K562 (cell line): ENCODE measurements at regions not wholly inside any gene's neighbourhood (a gene's known extent, or its start where the extent isn't known, plus 50 kb on each side); places are given as distances from the start of the nearest gene placed in this dataset.
"Not testable (repeated sequence)": the region's sequence is repeated elsewhere in the genome, so short reads cannot be mapped to it uniquely, and the experiment has no call there.

Experiments
- ATAC-seq: fragments of 200-7000 bp; cut with Tn5 transposase; 3 replicates; pipeline ENCODE4 v1.9.1; 2020; ENCODE audit warnings: moderate library complexity
- BruUV-seq: library from RNA; stranded (reverse); fragments of 400-500 nt; replicated peaks from 2 replicates; lab custom pipeline; 2021; lab: Mats Ljungman, UMichigan
- CTCF ChIA-PET: fragments of 300-600 bp; formaldehyde crosslinking; extraction: SDS; loops from one replicate; lab custom pipeline; 2021; ENCODE audit warnings: low intra/inter-chr PET ratio; lab: Yijun Ruan, JAX
- POLR2A ChIA-PET: fragments of 300-600, 350-650 bp; sonication (Branson Sonifier 250); formaldehyde crosslinking; extraction: SDS; loops from one replicate; lab custom pipeline; 2021; ENCODE audit warnings: antibody characterized with exemption, inconsistent platforms; lab: Yijun Ruan, JAX
- DNase-seq, 4 experiments: peaks; one replicate each; pipeline versions ENCODE4 v3.0.0 to v3.0.0-alpha.2; 2011 to 2018; ENCODE audit warnings: low spot score in 3 of 4, mixed read lengths in 3 of 4; ENCODE audit errors: extremely low read depth in 1 of 4
- FAIRE-seq: peaks from 2 replicates; lab custom pipeline; 2011; peaks lifted over from hg19 to GRCh38; lab: Jason Lieb, UNC
- H2AFZ ChIP-seq: 2 replicates; pipeline ENCODE4 v1.6.0; 2011; ENCODE audit warnings: low read depth, low read length, control low read depth, inconsistent platforms
- H3K27ac ChIP-seq: fragments of 200-600 bp; 3 replicates; pipeline ENCODE4 v1.8.0; 2011; ENCODE audit warnings: low read depth, mild to moderate bottlenecking, control low read depth, inconsistent platforms, low read length, moderate library complexity, mixed read lengths; ENCODE audit errors: extremely low read depth
- H3K27me3 ChIP-seq, 2 experiments: fragments of 300-600 bp in 1 of 2; 2 replicates in 1 of 2; 3 replicates in 1 of 2; pipeline versions ENCODE4 v1.6.0 to v1.8.0; 2011; ENCODE audit warnings: inconsistent platforms in 2 of 2, low read length in 2 of 2, mild to moderate bottlenecking in 1 of 2, mixed read lengths in 1 of 2, moderate library complexity in 1 of 2; ENCODE audit not compliant: control insufficient read depth in 2 of 2, insufficient read depth in 2 of 2
- H3K36me3 ChIP-seq: fragments of 300-600 bp; 3 replicates; pipeline ENCODE4 v1.8.0; 2011; ENCODE audit warnings: mild to moderate bottlenecking, low read length, inconsistent platforms; ENCODE audit not compliant: control insufficient read depth, insufficient read depth
- H3K4me1 ChIP-seq, 2 experiments: fragments of 200-600 bp in 1 of 2; replicated peaks in 1 of 2; 2 replicates in 1 of 2; 3 replicates in 1 of 2; pipeline versions ENCODE4 v1.5.1 to v1.8.0; 2011; ENCODE audit warnings: inconsistent platforms in 2 of 2, low read length in 2 of 2, mild to moderate bottlenecking in 1 of 2, mixed read lengths in 1 of 2, moderate library complexity in 1 of 2; ENCODE audit not compliant: control insufficient read depth in 2 of 2, insufficient read depth in 2 of 2
- H3K4me2 ChIP-seq: 2 replicates; pipeline ENCODE4 v1.6.1; 2011; ENCODE audit warnings: low read length, control low read depth, inconsistent platforms, mixed read lengths; ENCODE audit not compliant: insufficient read depth
- H3K4me3 ChIP-seq: fragments of 200-600 bp; sonication (generic), shearing (Covaris generic); 2 replicates; pipeline ENCODE4 v1.5.1; 2016; ENCODE audit warnings: control low read depth, inconsistent platforms
- H3K79me2 ChIP-seq: fragments of 200-600 bp; 3 replicates; pipeline ENCODE4 v1.8.0; 2011; ENCODE audit warnings: low read length, inconsistent platforms; ENCODE audit not compliant: control insufficient read depth, insufficient read depth
- H3K9ac ChIP-seq, 2 experiments: 2 replicates each; pipeline versions ENCODE4 v1.6.0 to v1.6.1; 2011; ENCODE audit warnings: low read depth in 2 of 2, low read length in 2 of 2, control low read depth in 1 of 2, inconsistent platforms in 1 of 2, mild to moderate bottlenecking in 1 of 2, mixed read lengths in 1 of 2; ENCODE audit not compliant: insufficient read depth in 1 of 2
- H3K9me1 ChIP-seq: one replicate; pipeline ENCODE4 v1.6.0; 2011; ENCODE audit warnings: inconsistent platforms, mild to moderate bottlenecking, low read length, moderate library complexity; ENCODE audit not compliant: control insufficient read depth, insufficient read depth
- H3K9me3 ChIP-seq: replicated peaks from 2 replicates; pipeline ENCODE4 v1.5.1; 2011; ENCODE audit warnings: low read depth, low read length, inconsistent platforms; ENCODE audit not compliant: control insufficient read depth, insufficient read depth
- H4K20me1 ChIP-seq: replicated peaks from 2 replicates; pipeline ENCODE4 v1.6.1; 2011; ENCODE audit warnings: low read length, inconsistent platforms, mixed read lengths; ENCODE audit not compliant: control insufficient read depth, insufficient read depth
- ARID1B ChIP-seq: fragments of 450-650 bp; IDR thresholded peaks from 2 replicates; pipeline ENCODE4 v1.6.1; 2016; ENCODE audit warnings: antibody characterized with exemption, mild to moderate bottlenecking, inconsistent platforms
- ATF7 ChIP-seq: fragments of 450-650 bp; IDR thresholded peaks from 2 replicates; pipeline ENCODE4 v1.7.1; 2014; ENCODE audit warnings: mild to moderate bottlenecking, moderate library complexity
- BRD9 ChIP-seq: fragments of 450-650 bp; IDR thresholded peaks from 2 replicates; pipeline ENCODE4 v1.6.1; 2018; ENCODE audit warnings: low read depth; ENCODE audit not compliant: partially characterized antibody
- DMBX1 ChIP-seq: fragments of 250-450 bp; sonication (Bioruptor Pico); IDR thresholded peaks from 2 replicates; pipeline ENCODE4 v1.8.0; 2022; ENCODE audit warnings: inconsistent platforms, mild to moderate bottlenecking, moderate library complexity, borderline replicate concordance
- EP400 ChIP-seq: fragments of 450-650 bp; IDR thresholded peaks from 2 replicates; pipeline ENCODE4 v1.6.1; 2017; ENCODE audit warnings: antibody characterized with exemption, mild to moderate bottlenecking, moderate library complexity
- NR2C1 ChIP-seq, 2 experiments: fragments of 450-650 bp; IDR thresholded peaks; 2 replicates each; pipeline ENCODE4 v1.6.1; 2017; ENCODE audit warnings: mild to moderate bottlenecking in 2 of 2, antibody characterized with exemption in 1 of 2, inconsistent platforms in 1 of 2, missing compliant biosample characterization in 1 of 2, missing genetic modification characterization in 1 of 2
- TRIM24 ChIP-seq, 2 experiments: fragments of 450-650 bp; IDR thresholded peaks; 2 replicates each; pipeline ENCODE4 v1.6.1; 2016
- ZSCAN32 ChIP-seq: fragments of 450-650 bp; formaldehyde crosslinking; IDR thresholded peaks from 2 replicates; pipeline ENCODE4 v1.4.0; 2020; ENCODE audit warnings: mild to moderate bottlenecking, moderate library complexity
- WGBS: fragments of 100-300 bp; shearing (Covaris generic); methylation state at CpG from one replicate; pipeline ENCODE4 v1.1.6; 2016; ENCODE audit warnings: low coverage, mixed read lengths; ENCODE audit not compliant: insufficient coverage; ENCODE audit errors: missing lambda C conversion rate; 5-methylcytosine and 5-hydroxymethylcytosine counted together
- in situ Hi-C: fragments of 300-500 bp; cut with MboI; formaldehyde crosslinking; loops from 4 replicates; pipeline ENCODE4 v1.15.0; 2018; ENCODE audit warnings: inconsistent platforms, mixed read lengths
- intact Hi-C: fragments of 100-400 bp; cut with micrococcal nuclease; formaldehyde crosslinking; loops from 2 replicates; pipeline ENCODE4 v1.14.2; 2022
- TF ChIP-seq, protein P1 (sequence below): fragments of 450-650 bp; IDR thresholded peaks from 2 replicates; pipeline ENCODE4 v1.6.1; 2016; ENCODE audit warnings: missing biosample characterization, missing genetic modification characterization

DNA sequence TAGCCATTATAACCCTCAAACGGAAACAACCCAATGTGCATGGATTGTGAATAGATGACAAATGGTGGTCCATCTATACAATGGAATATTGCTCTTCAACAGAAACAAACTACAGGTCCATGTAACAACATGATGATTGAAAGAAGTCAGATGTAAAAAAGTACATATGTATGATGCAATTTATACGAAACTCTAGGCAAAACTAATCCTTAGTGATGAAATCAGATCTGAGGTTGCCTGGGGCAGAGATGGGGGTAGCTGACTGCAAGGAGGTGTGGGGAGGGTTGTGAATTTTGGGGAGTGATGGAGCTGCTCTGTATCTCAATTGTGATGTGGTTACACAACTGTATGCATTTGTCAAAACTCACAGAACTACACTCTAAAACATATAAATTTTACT is 57.0 kb upstream of the RABL2A start (continued):
- not testable (repeated sequence) for TF ChIP-seq NR2C1 (IDR thresholded peaks at IDR 0.05)
- TF ChIP-seq NR2C1 (tag; IDR thresholded peaks at IDR 0.05): peak; percentile 44; the same call in 1 of the 2 replicates
- TF ChIP-seq, protein P1, sequence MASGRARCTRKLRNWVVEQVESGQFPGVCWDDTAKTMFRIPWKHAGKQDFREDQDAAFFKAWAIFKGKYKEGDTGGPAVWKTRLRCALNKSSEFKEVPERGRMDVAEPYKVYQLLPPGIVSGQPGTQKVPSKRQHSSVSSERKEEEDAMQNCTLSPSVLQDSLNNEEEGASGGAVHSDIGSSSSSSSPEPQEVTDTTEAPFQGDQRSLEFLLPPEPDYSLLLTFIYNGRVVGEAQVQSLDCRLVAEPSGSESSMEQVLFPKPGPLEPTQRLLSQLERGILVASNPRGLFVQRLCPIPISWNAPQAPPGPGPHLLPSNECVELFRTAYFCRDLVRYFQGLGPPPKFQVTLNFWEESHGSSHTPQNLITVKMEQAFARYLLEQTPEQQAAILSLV (tag): peak; percentile 82; the same call in 1 of the 2 replicates
- TF ChIP-seq ATF7: peak; percentile 87
- peak; percentile 64; the same call in 1 of the 2 replicates for TF ChIP-seq ZSCAN32 (CRISPR knock-in tag)
- peak; percentile 28; the same call in 1 of the 2 replicates for TF ChIP-seq ARID1B
- TF ChIP-seq DMBX1 (CRISPR knock-in tag): peak; percentile 25; the same call in 1 of the 2 replicates
- TF ChIP-seq EP400: peak; percentile 33; the same call in 1 of the 2 replicates
- peak; percentile 93 to 95; a peak in 3 of 4 replicates for TF ChIP-seq TRIM24 (IDR thresholded peaks at IDR 0.05)

DNA sequence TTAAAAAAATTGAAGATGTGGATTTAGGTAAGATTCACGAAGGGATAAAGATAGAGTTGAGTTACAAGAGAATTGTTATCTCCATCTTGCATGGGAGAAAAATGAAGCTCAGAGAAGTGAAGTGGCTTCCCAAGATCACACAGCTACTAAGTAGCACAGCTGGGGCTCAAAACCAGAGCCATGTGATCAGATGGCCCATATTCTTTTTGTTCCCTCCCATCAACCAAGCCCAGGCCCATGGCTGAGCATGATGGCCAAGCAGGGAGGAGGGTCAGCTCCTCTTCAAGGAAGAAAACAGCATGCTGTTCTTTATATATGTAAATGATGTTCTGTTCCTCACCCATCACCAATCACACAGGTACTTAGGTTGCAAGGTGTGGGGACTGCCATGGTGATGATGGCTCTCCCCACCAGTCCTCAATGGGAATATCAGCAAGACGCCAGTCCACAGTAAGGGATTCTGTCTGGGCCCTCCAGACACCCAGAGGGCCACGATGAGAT is 56.5 kb upstream of the RABL2A start:
- POLR2A ChIA-PET, H4K20me1 ChIP-seq, H3K36me3 ChIP-seq, H3K79me2 ChIP-seq, H3K4me1 ChIP-seq, H2AFZ ChIP-seq, H3K4me2 ChIP-seq, H3K27ac ChIP-seq, H3K9ac ChIP-seq, intact Hi-C loops, H3K4me3 ChIP-seq, H3K27me3 ChIP-seq, CTCF ChIA-PET, FAIRE-seq, H3K9me1 ChIP-seq: not testable (repeated sequence)
- ATAC-seq: peak; percentile 52
- peak; percentile 27 for TF ChIP-seq BRD9
- TF ChIP-seq, all 486 proteins: peak for 1; not testable (repeated sequence) for 485
- BruUV-seq, DNase-seq, in situ Hi-C loops, H3K9me3 ChIP-seq: not testable (repeated sequence)
- 42% methylated on average over 1 of the region's 3 CpGs for WGBS
